ENCODE measurements at regions not wholly inside any gene's neighbourhood (a gene's known extent, or its start where the extent isn't known, plus 50 kb on each side); places are given as distances from the start of the nearest gene placed in this dataset.

GRCh38 chr2:19748711-19749506 lies 152.9 kb downstream of the TTC32 start:
- no peak for TF ChIP-seq CTCF (IDR thresholded peaks at IDR 0.05)
- TF ChIP-seq POLR2A (IDR thresholded peaks at IDR 0.05), result no peak
